Prostate gland (tissue), 2 donors: ENCODE measurements at regions not wholly inside any gene's neighbourhood (a gene's known extent, or its start where the extent isn't known, plus 50 kb on each side); places are given as distances from the start of the nearest gene placed in this dataset.

Experiments used
- DNase-seq: peaks from one replicate; pipeline ENCODE4 v3.0.0-alpha.2; 2019; ENCODE audit warnings: low spot score
- H3K27ac ChIP-seq, 2 donors: fragments of 200-600 bp; sonication (generic); 2 replicates each; pipeline ENCODE4 v1.5.1; 2017 to 2019
- H3K27me3 ChIP-seq: fragments of 200-600 bp; sonication (generic); replicated peaks from 2 replicates; pipeline ENCODE4 v1.5.1; 2019; ENCODE audit not compliant: insufficient read depth
- H3K36me3 ChIP-seq, 2 donors: fragments of 200-600 bp; sonication (generic); 1 replicate in 1 of 2; 2 replicates in 1 of 2; pipeline versions ENCODE4 v1.5.1 to v1.8.1; 2017 to 2019
- H3K4me1 ChIP-seq: fragments of 200-600 bp; sonication (generic); replicated peaks from 2 replicates; pipeline ENCODE4 v1.5.1; 2019
- H3K4me3 ChIP-seq, 2 donors: fragments of 200-600 bp; sonication (generic); 2 replicates each; pipeline ENCODE4 v1.5.1; 2017 to 2019
- H3K9me3 ChIP-seq: fragments of 200-600 bp; sonication (generic); 2 replicates; pipeline ENCODE4 v1.5.1; 2017
- POLR2A ChIP-seq: fragments of 450-650 bp; IDR thresholded peaks from one replicate; pipeline ENCODE4 v1.6.1; 2016; ENCODE audit warnings: antibody characterized with exemption, mild to moderate bottlenecking
- POLR2AphosphoS5 ChIP-seq: sonication (generic); formaldehyde crosslinking; IDR thresholded peaks from one replicate; pipeline ENCODE4 v1.6.1; 2017; ENCODE audit warnings: antibody characterized with exemption
- WGBS: methylation state at CpG from one replicate; pipeline ENCODE4 v1.1.5; 2018; 5-methylcytosine and 5-hydroxymethylcytosine counted together
- intact Hi-C: fragments of 100-400 bp; cut with DNase I; formaldehyde crosslinking; loops from one replicate; pipeline ENCODE4 v1.14.2; 2022
- TF ChIP-seq, protein P1 (sequence below), 4 experiments: fragments of 200-600 bp in 2 of 4; fragments of 450-650 bp in 2 of 4; sonication (generic) in 2 of 4; IDR thresholded peaks; 1 replicate in 3 of 4; 2 replicates in 1 of 4; pipeline ENCODE4 v1.5.1; 2016 to 2019; ENCODE audit warnings: antibody characterized with exemption in 4 of 4, mild to moderate bottlenecking in 2 of 4, moderate library complexity in 2 of 4

DNA sequence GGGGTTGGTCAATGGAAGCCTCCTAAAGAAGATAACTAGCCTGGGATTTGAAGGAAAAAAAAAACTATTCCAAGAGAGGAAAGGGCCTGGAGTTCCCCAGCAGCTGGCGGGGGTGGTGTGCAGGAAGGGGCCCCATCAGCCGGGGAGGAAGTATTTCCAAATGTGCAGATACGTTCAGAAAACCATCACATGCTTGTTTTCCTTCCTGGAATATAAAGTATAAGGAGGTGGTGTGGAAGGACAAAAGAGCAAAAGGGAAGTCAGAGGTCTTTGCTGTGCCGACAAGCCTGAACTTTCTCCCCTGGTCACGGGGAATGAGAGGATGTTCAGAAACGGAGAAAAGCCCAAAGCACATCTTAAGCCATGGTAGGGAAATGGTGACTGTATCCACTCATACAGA lies 72.0 kb upstream of the BACE2 start:
- no peaks in the 10 kb centered on the region for H3K27me3 ChIP-seq
- no peak overlapping the region for H3K27ac ChIP-seq
- H3K4me1 ChIP-seq, result no peaks in the 10 kb centered on the region
- H3K4me3 ChIP-seq, result no peak overlapping the region
- intact Hi-C loops, result no loop called here
- 70% methylated on average over 6 of the region's 6 CpGs for WGBS
- DNase-seq, result no peak
- TF ChIP-seq, protein P1, sequence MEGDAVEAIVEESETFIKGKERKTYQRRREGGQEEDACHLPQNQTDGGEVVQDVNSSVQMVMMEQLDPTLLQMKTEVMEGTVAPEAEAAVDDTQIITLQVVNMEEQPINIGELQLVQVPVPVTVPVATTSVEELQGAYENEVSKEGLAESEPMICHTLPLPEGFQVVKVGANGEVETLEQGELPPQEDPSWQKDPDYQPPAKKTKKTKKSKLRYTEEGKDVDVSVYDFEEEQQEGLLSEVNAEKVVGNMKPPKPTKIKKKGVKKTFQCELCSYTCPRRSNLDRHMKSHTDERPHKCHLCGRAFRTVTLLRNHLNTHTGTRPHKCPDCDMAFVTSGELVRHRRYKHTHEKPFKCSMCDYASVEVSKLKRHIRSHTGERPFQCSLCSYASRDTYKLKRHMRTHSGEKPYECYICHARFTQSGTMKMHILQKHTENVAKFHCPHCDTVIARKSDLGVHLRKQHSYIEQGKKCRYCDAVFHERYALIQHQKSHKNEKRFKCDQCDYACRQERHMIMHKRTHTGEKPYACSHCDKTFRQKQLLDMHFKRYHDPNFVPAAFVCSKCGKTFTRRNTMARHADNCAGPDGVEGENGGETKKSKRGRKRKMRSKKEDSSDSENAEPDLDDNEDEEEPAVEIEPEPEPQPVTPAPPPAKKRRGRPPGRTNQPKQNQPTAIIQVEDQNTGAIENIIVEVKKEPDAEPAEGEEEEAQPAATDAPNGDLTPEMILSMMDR (IDR thresholded peaks at IDR 0.05), result no peak
- no peak for TF ChIP-seq POLR2A
- TF ChIP-seq POLR2AphosphoS5, result no peak
- H3K36me3 ChIP-seq, result no peaks in the 10 kb centered on the region
- no peaks in the 10 kb centered on the region for H3K9me3 ChIP-seq

DNA sequence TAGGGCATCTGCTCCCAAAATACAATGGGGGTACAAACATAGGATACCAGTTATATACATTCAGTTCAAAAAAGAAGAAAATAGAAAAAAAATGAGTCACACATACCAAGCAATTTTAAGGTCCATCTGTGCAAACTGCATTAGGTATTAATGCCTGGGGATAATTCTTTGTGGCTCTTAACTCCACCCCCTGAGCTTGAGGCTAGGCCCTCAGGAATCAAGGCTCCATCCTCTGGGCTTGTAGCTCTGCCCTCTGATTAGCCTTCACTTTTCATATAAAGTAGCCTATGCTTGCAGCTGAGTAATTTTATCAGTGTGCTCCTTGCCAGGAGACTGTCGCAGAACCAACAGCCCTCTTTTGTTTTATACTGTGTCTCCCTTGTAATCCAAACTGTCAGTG lies 69.9 kb upstream of the BACE2 start:
- Histone ChIP-seq H3K27ac (no peak overlapping the region), H3K27me3 (no peaks in the 10 kb centered on the region), H3K4me1 (no peaks in the 10 kb centered on the region), H3K4me3 (no peak overlapping the region), H3K36me3 (no peaks in the 10 kb centered on the region), H3K9me3 (no peaks in the 10 kb centered on the region)
- TF ChIP-seq POLR2A (no peak), POLR2AphosphoS5 (no peak)
- TF ChIP-seq, protein P1 (IDR thresholded peaks at IDR 0.05), result no peak
- 70% methylated on average over 1 of the region's 1 CpG for WGBS
- no peak for DNase-seq
- intact Hi-C loops, result no loop called here

DNA sequence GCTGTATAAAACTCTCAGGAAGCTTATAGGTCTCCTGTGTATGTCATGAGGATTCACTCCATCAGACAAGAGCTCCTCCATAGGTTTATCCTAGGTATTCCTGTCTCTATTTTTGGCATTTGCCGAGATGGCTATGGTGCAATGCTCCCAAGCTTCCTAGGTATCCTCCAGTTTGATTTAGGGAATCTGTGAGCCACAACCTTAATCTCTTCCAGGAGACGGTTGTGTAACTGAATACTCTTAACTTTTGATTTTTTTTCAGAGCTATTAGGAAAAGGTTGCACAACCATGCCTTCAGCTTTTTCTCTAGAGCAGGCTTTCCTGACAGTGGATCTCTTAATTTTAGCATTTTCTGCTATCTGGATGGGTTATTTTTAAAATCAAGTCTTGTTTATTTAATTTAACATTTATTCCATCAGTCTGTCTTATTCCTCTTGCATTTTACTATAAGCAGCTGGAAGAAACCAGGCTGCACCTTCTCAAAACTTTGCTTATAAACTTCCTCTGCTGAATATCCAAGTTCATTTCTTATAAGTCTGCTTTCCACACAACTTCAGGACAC lies 69.4 kb upstream of the BACE2 start:
- H3K4me1 ChIP-seq, result no peaks in the 10 kb centered on the region
- H3K36me3 ChIP-seq, result no peaks in the 10 kb centered on the region
- 63% methylated on average over 2 of the region's 2 CpGs for WGBS
- DNase-seq, result no peak
- H3K27me3 ChIP-seq, result no peaks in the 10 kb centered on the region
- H3K27ac ChIP-seq, result no peak overlapping the region
- TF ChIP-seq, protein P1 (IDR thresholded peaks at IDR 0.05), result no peak
- TF ChIP-seq POLR2AphosphoS5 (no peak), POLR2A (no peak)
- no peak overlapping the region for H3K4me3 ChIP-seq
- H3K9me3 ChIP-seq, result no peaks in the 10 kb centered on the region
- intact Hi-C loops, result no loop called here

DNA sequence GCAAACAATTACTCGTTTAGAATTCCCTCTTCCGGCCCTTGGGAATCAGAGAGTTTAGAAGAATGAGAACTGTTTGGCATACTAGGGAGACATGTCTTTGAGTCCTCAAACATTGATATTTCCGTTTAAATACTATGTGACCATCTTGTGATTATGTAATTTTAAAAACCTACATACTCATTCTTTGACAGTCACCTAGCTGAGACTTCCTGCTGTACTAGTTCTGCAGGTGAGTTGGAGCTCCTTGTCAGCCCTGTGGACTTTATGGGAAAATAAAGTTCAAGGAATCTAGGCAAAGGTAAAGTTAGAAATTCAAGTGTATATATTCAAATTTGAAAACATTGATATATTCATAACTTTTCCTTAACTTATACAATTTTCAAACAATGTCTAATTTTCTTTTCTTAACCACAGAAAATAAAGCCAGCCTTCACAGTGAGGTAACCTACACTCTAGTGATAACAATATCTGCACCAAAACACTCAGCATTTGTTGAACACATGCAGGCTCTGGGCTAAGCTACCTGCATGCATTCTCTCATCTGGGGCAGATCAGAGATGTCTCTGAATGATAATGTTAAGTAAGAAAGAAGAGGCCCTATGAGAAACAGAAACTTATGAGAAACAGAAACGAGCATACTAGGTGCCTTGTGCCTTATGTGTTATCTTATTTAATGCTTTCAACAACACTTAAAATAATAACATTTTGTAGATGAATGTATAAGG lies 67.0 kb upstream of the BACE2 start:
- DNase-seq, result no peak
- H3K4me1 ChIP-seq, result no peaks in the 10 kb centered on the region
- no peak overlapping the region for H3K27ac ChIP-seq
- TF ChIP-seq POLR2AphosphoS5, result peak; percentile 60
- no peak for TF ChIP-seq POLR2A
- no peaks in the 10 kb centered on the region for H3K27me3 ChIP-seq
- intact Hi-C loops, result no loop called here
- H3K36me3 ChIP-seq, result no peaks in the 10 kb centered on the region
- H3K9me3 ChIP-seq, result no peaks in the 10 kb centered on the region
- 67% methylated on average over 4 of the region's 4 CpGs for WGBS
- H3K4me3 ChIP-seq, result no peak overlapping the region

DNA sequence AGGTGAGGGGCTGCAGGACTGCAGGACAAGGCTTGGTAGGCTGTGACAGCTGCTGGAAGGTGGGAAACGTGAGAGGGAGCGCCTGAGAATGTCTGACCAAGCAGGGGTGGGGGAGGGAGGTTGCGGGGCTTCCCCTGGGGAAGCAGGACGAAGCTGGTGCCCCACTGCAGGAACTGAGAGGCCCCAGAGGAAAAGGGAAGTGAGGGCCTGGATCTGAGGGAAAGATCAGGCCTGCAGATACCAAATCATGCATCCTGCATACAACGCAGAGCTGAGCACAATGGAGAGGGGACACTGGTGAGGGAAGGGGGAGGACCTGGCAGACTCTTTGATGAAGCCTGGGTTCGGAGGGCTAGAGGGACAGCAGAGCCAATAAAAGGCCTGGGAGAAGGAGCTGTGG lies 65.7 kb upstream of the BACE2 start:
- 43% methylated on average over 6 of the region's 6 CpGs for WGBS
- Histone ChIP-seq H3K27me3 (no peaks in the 10 kb centered on the region), H3K4me3 (no peak overlapping the region), H3K4me1 (no peaks in the 10 kb centered on the region), H3K9me3 (no peaks in the 10 kb centered on the region), H3K27ac (no peak overlapping the region), H3K36me3 (no peaks in the 10 kb centered on the region)
- DNase-seq, result no peak
- TF ChIP-seq POLR2A (no peak), POLR2AphosphoS5 (no peak)
- TF ChIP-seq, protein P1 (IDR thresholded peaks at IDR 0.05), result no peak
- intact Hi-C loops, result no loop called here
